OCI-LY3 (cell line): ENCODE measurements at regions not wholly inside any gene's neighbourhood (a gene's known extent, or its start where the extent isn't known, plus 50 kb on each side); places are given as distances from the start of the nearest gene placed in this dataset.
"Not testable (repeated sequence)": the region's sequence is repeated elsewhere in the genome, so short reads cannot be mapped to it uniquely, and the experiment has no call there.

Source experiments
- H2AFZ ChIP-seq: fragments of 200-600, 300-600 bp; shearing (Covaris generic); 2 replicates; pipeline ENCODE4 v1.6.0; 2014; ENCODE audit warnings: antibody characterized with exemption, low read depth, low read length
- H3K27ac ChIP-seq: fragments of 200-600, 300-600 bp; sonication (generic); 2 replicates; pipeline ENCODE4 v1.5.1; 2014; ENCODE audit warnings: mild to moderate bottlenecking, low read length, moderate library complexity, mixed read lengths
- H3K27me3 ChIP-seq: fragments of 200-600, 300-600 bp; sonication (generic); 2 replicates; pipeline ENCODE4 v1.6.1; 2014; ENCODE audit warnings: low read depth, low read length, mixed read lengths
- H3K36me3 ChIP-seq: fragments of 200-600, 300-600 bp; sonication (generic); replicated peaks from 2 replicates; pipeline ENCODE3; 2014; ENCODE audit warnings: low read depth, low read length, mixed read lengths
- H3K4me1 ChIP-seq: fragments of 300-600, 200-600 bp; sonication (generic); 2 replicates; pipeline ENCODE4 v1.6.1; 2014; ENCODE audit warnings: low read length, mixed read lengths
- H3K4me2 ChIP-seq: fragments of 200-600, 300-600 bp; sonication (generic); 2 replicates; pipeline ENCODE4 v1.6.1; 2014; ENCODE audit warnings: low read length, mixed read lengths
- H3K4me3 ChIP-seq: fragments of 300-600, 200-600 bp; sonication (generic); 2 replicates; pipeline ENCODE4 v1.5.1; 2014; ENCODE audit warnings: antibody characterized with exemption, mild to moderate bottlenecking, low read length, moderate library complexity
- H3K79me2 ChIP-seq: fragments of 300-600, 200-600 bp; shearing (Covaris generic); 2 replicates; pipeline ENCODE4 v1.6.1; 2014; ENCODE audit warnings: mild to moderate bottlenecking, low read length, mixed read lengths
- H3K9ac ChIP-seq: fragments of 300-600, 200-600 bp; shearing (Covaris generic); 2 replicates; pipeline ENCODE4 v1.6.0; 2014; ENCODE audit warnings: mild to moderate bottlenecking, low read length, moderate library complexity
- H3K9me3 ChIP-seq: fragments of 200-600, 300-600 bp; shearing (Covaris generic); 2 replicates; pipeline ENCODE4 v1.6.1; 2014; ENCODE audit warnings: low read length, mixed read lengths; ENCODE audit not compliant: insufficient read depth
- H4K20me1 ChIP-seq: fragments of 200-600, 300-600 bp; sonication (generic); 2 replicates; pipeline ENCODE4 v1.6.1; 2016; ENCODE audit warnings: low read length, mixed read lengths; ENCODE audit not compliant: insufficient read depth
- CTCF ChIP-seq: fragments of 200-600, 300-600 bp; sonication (generic); IDR thresholded peaks from 2 replicates; pipeline ENCODE4 v1.5.1; 2014; ENCODE audit warnings: antibody characterized with exemption, low read length, low read depth
- EZH2phosphoT487 ChIP-seq: fragments of 200-600 bp; shearing (Covaris generic); IDR thresholded peaks from 2 replicates; pipeline ENCODE4 v1.6.1; 2018; ENCODE audit warnings: antibody characterized with exemption, mixed run types, low read depth

GRCh38 chr2:16238786-16239185 is 298.4 kb downstream of the MYCN start:
- H3K36me3 ChIP-seq: no peaks in the 10 kb centered on the region
- no peak overlapping the region for H2AFZ ChIP-seq
- H4K20me1 ChIP-seq: no peaks in the 10 kb centered on the region
- no peaks in the 10 kb centered on the region for H3K9me3 ChIP-seq
- no peak overlapping the region for H3K4me2 ChIP-seq
- H3K27me3 ChIP-seq: peaks cover 20% of the 10 kb centered on the region; the same call in 1 of the 2 replicates
- TF ChIP-seq CTCF: no peak
- no peak for TF ChIP-seq EZH2phosphoT487
- no peaks in the 10 kb centered on the region for H3K79me2 ChIP-seq
- no peak overlapping the region for H3K27ac ChIP-seq
- no peak overlapping the region for H3K4me3 ChIP-seq
- H3K9ac ChIP-seq: no peak overlapping the region
- H3K4me1 ChIP-seq: no peaks in the 10 kb centered on the region

DNA sequence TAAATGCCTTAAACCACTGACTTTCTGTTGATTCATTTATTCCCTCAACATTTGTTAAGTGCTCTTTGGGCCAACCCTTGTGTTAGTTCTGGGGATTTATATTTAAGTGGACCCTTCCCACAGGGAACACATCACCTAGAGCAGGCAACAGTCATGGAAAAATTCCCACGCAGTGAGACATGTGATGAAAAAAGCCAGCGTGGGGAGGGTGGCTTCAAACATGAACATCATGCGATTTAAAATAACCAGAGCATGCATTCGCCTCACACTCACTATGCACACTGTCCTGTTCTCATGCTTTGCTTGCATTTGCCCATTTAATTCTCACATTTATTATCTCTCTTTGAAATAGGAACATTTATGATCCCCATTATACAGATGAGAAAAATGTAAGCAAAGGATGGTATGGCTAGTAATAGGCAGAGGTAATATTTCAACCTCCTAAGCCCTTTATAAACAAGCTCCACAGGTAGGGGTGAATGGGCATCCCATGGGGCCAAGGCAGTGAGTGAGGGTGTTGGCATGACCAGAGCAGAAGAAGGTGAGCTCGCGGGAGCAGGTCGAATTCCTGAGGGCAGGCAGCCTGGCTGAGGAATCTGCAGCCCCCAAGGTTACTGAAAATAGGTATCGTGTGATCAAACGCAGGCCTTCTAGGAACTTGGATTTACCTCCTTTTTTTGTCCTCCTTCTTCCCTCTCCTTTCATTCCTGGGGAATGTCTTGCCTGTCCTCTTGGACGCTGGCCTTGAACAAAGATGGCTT is 297.8 kb downstream of the MYCN start:
- no peaks in the 10 kb centered on the region for H3K36me3 ChIP-seq
- H3K9ac ChIP-seq: no peak overlapping the region
- H3K79me2 ChIP-seq: no peaks in the 10 kb centered on the region
- no peaks in the 10 kb centered on the region for H3K9me3 ChIP-seq
- H3K4me1 ChIP-seq: no peaks in the 10 kb centered on the region
- H3K4me3 ChIP-seq: no peak overlapping the region
- TF ChIP-seq CTCF: no peak
- no peak for TF ChIP-seq EZH2phosphoT487
- H2AFZ ChIP-seq: no peak overlapping the region
- H3K4me2 ChIP-seq: no peak overlapping the region
- H3K27me3 ChIP-seq: peaks cover 20% of the 10 kb centered on the region; the same call in 1 of the 2 replicates
- no peak overlapping the region for H3K27ac ChIP-seq
- H4K20me1 ChIP-seq: no peaks in the 10 kb centered on the region

DNA sequence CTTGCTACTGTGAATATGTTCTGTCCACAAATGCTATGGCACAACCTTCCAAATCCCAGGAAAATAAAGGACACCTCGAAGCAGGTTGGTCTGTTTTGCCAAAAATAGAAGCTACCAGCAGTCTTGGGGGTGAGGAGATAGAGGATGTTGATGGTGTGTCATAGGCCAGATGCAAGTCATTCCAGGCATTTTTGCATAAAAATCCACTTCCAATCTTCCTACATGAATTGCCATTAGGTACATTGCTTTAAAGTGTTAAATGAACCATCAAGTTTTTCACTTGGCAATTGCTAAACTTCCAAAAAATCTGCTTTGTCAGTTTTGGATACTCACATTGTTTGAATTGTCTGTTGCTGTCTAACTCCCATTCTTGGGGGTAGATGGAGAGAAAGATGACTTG is 295.4 kb downstream of the MYCN start:
- no peak overlapping the region for H3K9ac ChIP-seq
- no peak overlapping the region for H2AFZ ChIP-seq
- H4K20me1 ChIP-seq: no peaks in the 10 kb centered on the region
- no peak overlapping the region for H3K4me3 ChIP-seq
- H3K79me2 ChIP-seq: no peaks in the 10 kb centered on the region
- H3K27me3 ChIP-seq: peaks cover 7% of the 10 kb centered on the region; the same call in 1 of the 2 replicates
- H3K4me2 ChIP-seq: no peak overlapping the region
- H3K9me3 ChIP-seq: no peaks in the 10 kb centered on the region
- no peaks in the 10 kb centered on the region for H3K36me3 ChIP-seq
- TF ChIP-seq CTCF (no peak), EZH2phosphoT487 (no peak)
- no peak overlapping the region for H3K27ac ChIP-seq
- no peaks in the 10 kb centered on the region for H3K4me1 ChIP-seq

DNA sequence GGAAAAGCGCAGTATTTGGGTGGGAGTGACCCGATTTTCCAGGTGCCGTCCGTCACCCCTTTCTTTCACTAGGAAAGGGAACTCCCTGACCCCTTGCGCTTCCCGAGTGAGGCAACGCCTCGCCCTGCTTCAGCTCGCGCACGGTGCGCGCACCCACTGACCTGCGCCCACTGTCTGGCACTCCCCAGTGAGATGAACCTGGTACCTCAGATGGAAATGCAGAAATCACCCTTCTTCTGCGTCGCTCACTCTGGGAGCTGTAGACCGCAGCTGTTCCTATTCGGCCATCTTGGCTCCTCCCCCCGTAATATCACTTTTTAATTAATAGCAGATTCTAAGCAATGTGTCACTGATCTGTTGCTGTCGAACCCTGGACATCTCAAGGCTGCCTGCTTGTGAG is 294.9 kb downstream of the MYCN start:
- not testable (repeated sequence) for H3K4me2 ChIP-seq, H3K27me3 ChIP-seq, H3K4me3 ChIP-seq

More for the DNA sequence above, 294.9 kb downstream of the MYCN start:
- H3K27ac ChIP-seq, H3K79me2 ChIP-seq, H3K9me3 ChIP-seq, H3K4me1 ChIP-seq, H3K9ac ChIP-seq, H2AFZ ChIP-seq, H4K20me1 ChIP-seq, H3K36me3 ChIP-seq: not testable (repeated sequence)
